ENCODE measurements at regions not wholly inside any gene's neighbourhood (a gene's known extent, or its start where the extent isn't known, plus 50 kb on each side); places are given as distances from the start of the nearest gene placed in this dataset.
"Not testable (repeated sequence)": the region's sequence is repeated elsewhere in the genome, so short reads cannot be mapped to it uniquely, and the experiment has no call there.

DNA sequence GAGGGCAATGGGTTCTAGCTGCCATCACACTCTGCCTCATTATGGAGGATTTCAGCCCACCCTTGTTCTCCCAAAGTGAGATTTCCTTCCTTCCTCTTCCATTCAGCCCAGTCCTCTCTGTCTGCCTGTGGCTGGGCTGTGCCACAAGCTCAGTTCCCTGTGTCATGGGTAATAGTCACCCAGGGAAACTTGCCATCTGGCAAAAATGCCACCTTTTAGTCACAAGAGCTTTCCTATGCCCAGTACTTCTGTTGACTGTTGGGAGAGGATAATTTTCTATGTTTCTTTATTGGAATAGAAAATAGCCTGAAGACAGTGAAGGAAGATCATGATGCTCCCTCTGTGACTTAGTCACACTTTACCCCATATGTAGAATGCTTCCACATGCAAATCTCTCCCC is 71.4 kb downstream of the TLR4 start:
- DNase-seq: no peak

DNA sequence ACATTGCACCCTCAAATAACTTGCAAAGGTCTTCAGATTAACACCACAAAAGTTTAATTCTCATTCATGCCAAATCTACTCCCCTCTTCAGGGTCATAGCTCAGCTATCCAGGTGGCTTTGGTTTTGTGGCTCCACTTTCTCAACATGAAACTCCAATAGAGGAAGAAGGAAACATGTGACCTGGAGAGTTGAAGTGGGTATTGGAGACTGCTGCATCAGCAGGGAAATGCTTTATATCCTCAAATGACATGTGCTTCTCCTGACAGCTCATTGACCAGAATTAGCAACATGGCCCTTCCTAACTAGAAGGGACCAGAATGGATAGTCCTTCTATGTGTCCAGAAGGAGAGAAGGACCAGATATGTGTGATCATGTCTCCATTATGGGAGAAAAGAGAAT is 73.6 kb downstream of the TLR4 start:
- no peak for DNase-seq

DNA sequence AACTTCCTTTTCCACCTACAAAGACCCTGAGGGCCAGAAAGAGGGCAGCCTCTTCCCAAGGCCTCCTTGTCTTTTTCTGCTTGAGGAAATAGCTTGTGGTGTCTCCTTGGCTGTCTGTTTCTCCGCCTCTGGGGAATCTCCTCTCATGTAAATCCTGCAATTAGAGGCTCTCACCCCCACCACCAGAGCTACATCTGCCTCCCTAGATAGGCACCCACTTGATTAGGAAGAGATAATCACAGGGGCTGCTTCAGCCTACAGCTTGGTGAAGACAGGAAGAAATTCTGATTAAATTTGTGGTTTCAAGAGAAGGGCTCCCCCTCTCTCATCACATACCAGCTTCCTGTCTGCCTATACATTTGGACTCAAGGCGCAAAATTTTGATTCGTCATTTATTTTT is 75.6 kb downstream of the TLR4 start:
- no peak for DNase-seq

DNA sequence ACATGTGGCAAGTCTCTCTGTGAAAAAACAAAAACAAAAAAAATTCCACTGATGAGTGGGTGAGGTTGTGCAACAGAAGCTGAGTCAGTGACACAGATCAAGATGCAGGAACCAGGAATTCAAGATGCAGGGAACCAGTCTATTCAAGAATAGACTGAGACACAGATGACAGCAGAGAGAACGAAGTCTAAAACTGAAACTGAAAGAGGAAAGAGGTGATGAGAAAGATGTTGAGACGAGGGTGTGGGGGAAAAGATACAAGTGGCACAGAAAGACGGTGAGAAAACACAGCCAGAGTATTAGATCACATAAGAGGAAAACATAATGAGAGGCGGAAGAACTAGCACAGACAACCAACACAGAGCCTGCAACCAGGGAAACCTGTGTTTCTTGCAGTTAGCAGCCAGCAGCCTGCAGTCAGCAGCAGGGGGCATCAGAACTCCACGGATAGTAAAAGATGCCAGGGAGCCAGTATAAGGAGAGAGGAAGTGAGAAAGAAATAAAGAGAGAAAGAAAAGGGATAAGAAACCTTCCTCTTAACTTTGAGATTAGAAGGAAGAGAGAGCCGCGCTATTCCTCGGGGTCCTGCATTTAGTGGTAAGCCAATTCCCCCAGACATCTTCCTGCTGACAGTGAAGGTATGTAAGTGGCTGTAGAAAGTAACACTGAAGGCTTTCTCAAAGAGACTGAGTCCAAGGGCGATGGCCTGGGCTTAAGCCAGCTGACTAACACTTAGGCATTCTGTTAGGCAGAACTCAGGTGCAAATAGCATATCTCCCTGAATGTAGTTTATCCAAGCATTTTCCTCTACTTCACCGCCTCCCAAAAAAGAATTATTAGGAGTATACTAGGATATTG is 79.0 kb downstream of the TLR4 start:
- peak; percentile 67 for DNase-seq

DNA sequence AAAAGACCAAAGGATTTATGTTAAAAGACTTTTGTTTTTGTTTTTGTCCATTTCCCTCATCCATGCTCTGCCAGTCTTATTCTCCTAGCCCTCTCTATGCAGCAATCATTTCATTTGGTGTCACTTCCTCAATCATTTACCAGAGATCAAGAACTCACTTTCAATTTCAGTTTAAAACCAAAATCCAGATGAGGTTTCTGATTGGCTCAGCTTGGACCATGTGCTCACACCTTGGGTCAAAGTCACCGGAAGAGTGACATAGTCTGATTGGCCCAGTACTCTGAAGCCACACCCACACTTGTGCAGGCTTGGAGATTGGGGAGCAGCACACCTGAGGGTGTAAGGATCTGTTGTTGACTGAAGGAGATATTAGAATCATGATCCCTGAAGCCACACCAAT is 79.6 kb downstream of the TLR4 start:
- DNase-seq: peak; percentile 58

DNA sequence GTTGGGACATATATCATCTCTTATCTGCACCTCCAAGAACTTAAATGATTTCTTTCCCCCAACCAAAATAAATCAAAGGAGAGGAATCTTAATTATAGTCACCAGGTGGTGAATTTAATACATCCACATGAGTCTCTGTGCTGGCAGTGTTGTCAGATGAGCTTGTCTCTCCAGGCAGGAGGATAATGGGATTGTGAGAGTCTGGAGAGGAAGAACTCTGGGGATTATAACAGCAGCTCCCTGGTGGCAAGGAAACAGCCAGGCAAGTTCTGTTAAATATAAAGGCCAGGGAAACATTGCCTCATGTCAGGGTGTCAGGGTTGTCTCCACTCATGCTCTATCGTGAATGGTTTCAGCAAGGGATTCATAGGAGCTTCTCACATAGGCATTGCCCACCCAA is 80.8 kb downstream of the TLR4 start:
- no peak for DNase-seq

DNA sequence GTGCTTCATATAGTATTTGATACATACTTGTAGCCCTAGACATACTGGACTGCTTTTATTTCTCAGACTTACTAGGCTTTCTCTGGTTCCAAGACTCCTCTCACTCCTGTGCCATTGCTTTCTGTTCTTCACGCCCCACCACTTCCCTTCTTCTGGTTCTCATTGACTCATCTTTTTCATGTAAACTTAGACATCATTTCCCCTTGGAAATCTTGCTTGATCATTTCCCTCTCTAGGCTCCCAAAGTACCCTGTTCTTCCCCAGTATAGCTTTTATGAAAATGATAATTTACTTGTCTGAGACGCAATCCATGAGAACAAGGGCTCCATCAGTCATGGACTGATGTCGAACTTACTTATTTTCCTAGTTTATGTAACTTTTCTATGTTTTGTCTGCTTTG is 83.5 kb downstream of the TLR4 start:
- no peak for DNase-seq

DNA sequence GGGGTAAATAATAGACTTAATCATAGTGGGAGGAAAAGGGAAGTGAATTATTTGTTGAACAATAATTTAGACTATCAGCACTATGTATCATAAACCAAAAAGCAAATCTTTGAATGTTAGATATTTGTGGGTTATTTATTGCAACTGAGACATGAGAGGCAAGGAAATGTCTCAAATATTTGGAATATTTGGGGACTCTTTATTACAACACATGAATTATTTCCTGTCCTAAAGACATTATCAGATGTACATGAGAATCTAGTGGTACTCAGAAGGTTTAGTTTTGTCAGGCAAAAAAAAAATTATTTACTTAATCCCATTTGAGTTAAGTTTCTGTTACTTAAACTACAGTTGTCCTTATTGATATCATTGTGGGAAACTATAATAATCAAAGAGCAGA is 91.1 kb downstream of the TLR4 start:
- no peak for DNase-seq

DNA sequence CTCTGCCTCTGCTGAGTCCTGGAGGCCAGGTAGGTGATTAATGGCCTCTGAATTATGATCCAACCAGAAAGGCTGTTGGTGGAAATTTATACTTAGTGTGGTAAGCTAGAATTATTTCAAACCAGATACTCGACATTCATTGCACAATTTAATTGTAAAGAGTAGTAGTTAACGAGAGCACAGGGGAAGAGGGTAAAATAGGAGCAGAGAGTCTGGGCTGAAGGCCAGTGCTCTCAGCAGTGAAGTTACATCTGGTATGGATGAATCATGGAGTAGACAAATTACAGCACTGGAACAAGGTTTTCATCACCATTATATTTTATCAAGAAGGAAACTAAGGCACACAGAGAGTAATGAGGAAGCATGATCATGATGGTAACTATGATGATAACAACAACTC is 92.5 kb downstream of the TLR4 start:
- no peak for DNase-seq

DNA sequence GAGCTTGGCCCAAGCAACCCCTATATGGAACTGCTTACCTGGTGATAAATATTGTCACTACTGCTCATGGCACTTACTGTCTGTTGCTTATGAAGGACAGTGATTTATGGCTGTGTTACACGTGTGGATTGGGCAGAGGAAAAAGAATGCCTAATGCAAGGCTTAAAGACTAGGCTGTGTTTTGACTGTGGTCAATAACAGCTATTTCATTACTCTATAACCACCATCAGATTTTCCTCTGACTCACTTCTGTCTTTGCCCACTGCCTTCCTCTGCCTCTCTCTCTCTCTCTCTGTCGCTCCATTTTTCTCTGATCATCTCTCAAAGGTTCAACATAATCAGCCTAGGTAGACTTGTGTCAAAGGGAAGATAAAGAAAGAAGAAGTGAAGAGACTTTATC is 96.2 kb downstream of the TLR4 start:
- DNase-seq: no peak

DNA sequence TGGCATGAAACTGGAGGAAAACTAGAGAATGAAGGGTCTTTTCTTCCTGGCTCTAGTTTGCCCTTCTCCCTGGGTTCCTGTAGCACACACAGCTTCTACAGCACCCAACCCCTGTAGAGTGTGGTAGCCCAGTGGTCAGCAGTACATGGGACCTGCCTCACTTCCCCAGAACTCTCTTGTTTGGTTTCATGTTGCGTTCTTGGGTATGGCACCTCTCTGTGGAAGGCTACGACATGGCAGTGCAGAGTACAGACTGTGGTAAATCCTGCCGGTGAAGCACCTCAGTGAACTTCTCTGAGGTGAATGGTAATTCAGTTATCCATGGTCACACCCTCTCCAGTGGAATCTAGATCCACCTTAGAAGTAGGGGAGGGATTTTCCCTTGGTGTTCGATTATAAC is 105.5 kb downstream of the TLR4 start:
- no peak for DNase-seq

DNA sequence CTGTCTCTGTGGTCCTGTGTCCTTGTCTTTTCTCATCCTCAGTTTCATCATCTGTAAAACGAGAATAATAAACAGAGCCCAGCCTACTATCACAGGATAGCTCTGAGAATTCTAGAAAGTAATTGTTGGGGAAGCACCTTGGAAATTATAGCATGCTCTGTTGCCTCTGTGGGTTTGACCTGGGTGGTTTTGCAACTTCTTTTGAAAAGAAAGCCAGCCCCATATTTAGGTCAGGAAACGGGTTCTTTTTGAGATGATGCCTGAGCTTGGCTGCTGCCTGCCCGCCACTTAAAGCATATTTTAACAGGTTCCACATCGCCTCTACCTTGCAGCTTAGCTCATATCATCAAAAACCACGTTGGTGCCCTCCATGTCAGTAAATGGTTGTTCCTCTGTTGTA is 111.1 kb downstream of the TLR4 start:
- DNase-seq: no peak

DNA sequence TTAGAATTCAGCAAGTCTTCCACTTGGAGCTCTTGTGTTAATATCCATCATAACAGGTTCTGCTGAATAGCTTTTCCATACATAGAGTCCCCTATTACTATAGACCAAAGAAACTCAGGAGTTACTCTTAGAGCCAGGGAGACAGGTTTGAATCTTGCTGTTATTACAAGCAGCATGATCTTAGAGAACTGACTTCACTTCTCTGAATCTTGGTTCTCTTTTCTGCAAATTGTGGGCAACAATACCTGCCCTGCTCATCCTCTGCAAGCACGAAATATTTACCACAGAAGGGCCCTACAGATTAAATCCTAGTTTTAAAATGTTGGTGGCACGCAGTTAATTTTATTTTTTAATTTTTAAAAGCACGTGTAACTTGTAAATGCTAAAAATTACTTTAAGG is 111.7 kb downstream of the TLR4 start:
- no peak for DNase-seq

DNA sequence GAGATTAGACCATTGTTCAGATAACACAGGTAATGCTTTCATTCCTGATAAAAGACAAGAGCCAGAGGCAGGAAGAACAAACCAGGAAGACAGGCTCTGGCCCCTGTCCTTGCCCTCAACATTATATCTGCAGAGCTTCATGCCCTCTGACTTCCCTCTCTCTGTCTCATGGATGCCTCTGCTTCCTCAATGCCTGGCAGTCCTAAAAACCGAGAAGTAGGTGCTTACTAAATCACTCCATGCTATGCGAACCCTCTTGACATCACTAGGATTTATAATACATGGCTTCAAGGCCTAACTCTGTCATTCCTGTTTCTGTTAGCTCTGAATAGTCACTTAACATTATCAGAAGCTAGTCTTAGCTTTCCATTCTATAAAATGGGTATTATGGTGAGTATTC is 117.8 kb downstream of the TLR4 start:
- no peak for DNase-seq

DNA sequence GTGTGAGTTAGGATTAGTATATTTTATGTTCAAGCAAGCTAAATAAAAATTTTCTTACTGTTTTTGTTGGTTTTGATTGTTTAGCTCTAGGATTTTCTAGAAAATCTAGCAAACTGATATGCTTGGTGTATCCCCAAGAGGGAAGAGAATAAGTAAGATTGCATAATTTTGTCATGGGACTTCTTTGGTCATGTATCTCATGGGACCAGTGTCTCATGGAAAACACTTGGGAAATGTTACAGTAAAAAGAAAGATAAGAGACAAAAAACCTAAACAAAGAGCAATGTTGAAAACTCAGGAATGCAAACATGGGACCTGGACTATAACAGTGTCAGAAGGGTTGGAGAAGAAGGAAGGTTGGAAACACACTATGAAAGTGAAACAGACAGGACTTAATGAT is 119.4 kb downstream of the TLR4 start:
- no peak for DNase-seq

DNA sequence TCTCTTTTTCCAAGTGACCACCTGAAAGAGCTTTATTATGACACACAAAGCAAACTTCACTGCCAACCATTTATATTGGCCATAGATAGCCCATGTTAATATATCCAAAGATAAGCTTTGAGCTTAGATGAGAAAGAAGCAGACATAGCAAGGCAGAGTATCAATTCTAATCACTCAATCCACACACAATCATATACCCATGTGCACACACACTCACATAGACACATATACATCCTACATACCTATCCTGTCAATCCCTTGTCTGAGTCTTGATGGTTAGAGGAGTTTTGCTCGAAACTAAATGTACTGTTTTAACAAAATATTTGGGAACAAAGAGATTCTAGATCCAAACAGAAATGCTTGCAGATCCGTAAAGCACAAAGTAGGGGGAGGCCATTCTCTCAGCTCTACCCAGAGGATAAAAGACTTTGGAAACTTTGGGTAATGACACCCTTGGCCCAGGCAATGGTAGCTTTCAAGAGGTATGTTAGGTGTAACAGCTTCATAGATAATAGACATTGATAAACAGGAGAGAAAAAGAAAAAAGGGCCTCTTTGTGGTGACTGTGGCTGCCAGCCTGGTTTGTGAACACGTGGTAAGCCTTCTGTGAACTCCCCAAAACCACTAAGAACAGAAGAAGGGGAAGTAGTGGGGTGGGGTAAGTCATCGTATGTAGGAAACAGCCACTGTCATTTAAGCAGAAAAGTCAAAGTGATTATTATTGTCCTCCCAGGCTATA is 121.6 kb downstream of the TLR4 start:
- DNase-seq: peak; percentile 69

DNA sequence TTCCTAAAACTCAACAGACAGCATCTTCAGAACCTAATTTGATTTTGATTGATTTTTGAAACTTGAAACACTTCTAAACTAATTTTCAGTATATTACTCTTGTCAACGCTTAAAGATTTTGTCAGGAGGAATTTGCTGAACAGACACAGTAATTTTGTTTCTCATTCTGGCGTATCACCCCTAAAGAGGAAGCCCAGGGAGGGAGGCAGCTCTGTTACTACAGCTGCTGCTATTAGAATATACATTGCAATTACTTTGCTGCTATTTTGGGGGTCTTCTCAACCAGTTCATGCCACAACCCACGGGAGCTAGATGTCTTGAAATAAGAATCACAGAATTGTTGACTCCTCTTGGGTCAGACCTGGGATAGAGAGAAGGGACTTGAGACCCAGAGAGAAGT is 122.6 kb downstream of the TLR4 start:
- DNase-seq: no peak

DNA sequence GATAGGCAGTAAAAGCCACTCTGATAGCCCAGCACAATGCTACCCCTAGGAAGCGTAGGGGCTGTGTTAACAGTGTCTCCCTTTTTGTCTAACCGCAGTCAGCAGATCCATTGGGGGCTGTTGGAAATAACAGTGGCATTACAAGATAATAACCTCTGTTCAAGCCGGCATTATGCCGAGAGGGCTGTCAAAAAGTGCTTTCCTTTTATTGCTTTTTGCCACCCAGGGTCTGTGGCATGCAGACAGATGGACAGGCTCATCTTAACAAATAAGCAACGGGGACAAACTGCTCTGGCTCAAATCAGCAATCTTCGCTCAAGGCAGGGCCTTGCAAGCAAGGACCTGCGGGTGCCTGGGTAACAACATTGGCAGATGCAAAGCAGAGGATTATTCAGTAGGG is 123.3 kb downstream of the TLR4 start:
- DNase-seq: no peak

DNA sequence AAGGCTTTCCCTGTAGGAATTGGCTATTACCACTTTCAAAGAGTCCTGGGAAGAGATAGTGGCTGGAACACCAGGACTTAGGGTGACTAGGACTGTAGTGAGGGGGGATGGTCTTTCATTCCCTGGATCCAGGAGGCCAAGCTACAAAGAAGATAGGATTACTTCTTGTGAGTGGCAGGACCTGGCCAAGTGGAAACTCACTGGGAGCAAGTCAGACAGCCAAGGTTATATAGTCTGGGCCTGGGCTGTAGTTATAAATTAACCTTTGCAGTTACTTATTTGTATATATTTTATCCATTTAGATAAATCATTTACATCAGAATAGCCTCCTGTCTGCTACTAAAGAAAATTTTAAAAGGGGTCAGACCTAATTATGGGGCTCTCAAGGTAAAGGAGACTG is 124.3 kb downstream of the TLR4 start:
- no peak for DNase-seq

DNA sequence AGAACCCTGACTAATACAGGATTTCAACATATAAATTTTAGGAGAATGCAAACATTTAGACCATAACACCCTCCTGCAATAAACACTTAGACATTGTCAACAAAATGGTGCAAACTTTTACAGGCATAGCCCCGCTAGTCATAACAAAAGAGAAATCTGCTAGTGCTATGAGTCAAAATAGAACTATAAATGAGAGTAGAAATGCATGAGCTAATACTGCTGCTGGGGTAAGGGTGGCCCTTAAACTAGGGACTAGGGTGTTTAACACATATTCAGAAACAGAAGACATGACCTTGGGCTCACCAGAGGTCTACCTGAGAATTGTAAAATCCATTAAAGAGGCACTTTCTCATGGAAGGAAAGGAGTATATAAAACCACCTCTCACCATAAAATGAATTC is 131.6 kb downstream of the TLR4 start:
- peak; percentile 70 for DNase-seq

DNA sequence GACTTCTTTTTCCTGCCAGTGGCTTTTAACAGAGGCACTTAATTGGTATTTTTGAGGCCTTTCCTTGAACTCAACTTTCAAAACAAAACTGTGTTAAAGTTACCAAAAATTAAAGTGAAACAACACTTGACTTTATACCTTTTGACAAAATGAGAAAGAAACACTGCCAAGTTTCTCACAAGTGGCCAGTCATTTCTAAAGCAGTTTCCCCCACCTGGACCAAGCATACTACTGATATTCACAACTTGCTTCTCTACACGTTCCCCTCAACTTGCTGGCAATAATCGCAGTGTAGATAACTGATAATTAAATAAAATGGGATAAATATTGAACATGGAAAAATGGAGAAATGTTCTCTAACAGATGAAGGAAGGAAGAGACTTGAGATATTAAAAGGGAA is 135.7 kb downstream of the TLR4 start:
- peak; percentile 18 for DNase-seq

DNA sequence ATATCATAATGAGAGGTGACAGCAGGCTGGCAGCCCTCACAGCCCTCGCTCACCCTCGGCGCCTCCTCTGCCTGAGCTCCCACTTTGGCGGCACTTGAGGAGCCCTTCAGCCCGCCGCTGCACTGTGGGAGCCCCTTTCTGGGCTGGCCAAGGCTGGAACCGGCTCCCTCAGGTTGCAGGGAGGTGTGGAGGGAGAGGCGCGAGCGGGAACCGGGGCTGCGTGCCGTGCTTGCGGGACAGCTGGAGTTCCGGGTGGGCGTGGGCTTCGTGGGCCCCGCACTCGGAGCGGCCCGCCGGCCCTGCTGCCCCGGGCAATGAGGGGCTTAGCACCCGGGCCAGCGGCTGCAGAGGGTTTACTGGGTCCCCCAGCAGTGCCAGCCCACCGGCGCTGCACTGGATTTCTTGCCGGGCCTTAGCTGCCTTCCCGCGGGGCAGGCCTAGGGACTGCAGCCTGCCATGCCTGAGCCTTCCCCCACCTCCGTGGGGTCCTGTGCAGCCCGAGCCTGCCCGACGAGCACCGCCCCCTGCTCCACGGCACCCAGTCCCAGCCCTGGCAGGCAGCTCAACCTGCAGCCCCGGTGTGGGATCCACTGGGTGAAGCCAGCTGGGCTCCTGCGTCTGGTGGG is 147.7 kb downstream of the TLR4 start:
- DNase-seq: not testable (repeated sequence)

DNA sequence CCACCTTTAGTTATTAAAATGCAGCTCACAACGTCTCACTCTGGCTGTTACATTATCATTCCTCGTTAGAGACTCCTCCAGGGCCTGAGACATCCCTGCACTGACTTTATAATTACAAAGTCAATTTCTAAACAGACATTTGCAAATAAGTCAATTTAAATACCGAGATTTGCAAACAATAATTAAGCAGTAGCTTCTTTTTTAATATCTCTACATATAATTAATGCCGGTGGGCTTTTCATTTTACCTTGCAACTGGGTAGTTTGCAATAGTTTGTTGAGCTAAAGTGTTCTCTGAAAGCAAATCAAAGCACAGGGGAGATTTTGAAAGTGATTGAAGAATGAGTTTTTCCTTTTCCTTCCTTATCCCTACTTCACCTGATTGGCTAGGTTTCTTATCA is 154.4 kb downstream of the TLR4 start:
- no peak for DNase-seq

DNA sequence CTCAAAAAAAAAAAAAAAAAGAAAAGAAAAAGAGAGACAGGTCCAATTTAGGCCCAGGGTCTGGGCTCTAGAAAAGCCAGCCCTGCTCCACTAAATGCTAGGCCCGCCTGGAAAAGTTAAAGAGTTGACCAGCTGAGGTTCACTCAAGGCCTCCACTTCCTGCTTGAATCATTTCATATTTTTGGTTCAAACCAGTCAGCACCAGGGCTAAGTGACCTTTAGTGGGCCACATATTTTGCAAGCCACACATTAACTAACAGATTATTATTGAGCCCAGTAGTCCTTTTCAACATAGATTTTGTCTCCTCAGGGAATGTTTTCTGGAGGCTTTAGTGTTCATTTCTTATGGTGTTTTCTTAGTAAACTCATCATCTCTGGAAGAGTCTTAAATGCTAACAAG is 156.6 kb downstream of the TLR4 start:
- DNase-seq: no peak

All from activated CD4-positive, alpha-beta T cell treated with anti-CD3 and anti-CD28 coated beads, Interleukin-10, Interleukin-2, amounts not matched to agents 100 ng/mL and 50 ng/mL, durations not matched to agents 16 hours and 8 hours (primary cell).